Trophoblast cell (in vitro differentiated cells and primary cell): ENCODE measurements at regions not wholly inside any gene's neighbourhood (a gene's known extent, or its start where the extent isn't known, plus 50 kb on each side); places are given as distances from the start of the nearest gene placed in this dataset.

Source experiments
- DNase-seq, 2 donors: peaks; one replicate each; pipeline ENCODE4 v3.0.0-alpha.2; 2016
- H2AFZ ChIP-seq: 2 replicates; pipeline ENCODE4 v1.6.1; 2013; ENCODE audit warnings: low read length, moderate library complexity, mild to moderate bottlenecking; ENCODE audit not compliant: insufficient read depth, poor library complexity
- H2AK5ac ChIP-seq: 2 replicates; pipeline ENCODE4 v1.6.1; 2013; ENCODE audit warnings: mild to moderate bottlenecking, low read length
- H2BK120ac ChIP-seq: 2 replicates; pipeline ENCODE4 v1.6.1; 2013; ENCODE audit warnings: low read length, mild to moderate bottlenecking, moderate library complexity; ENCODE audit not compliant: insufficient read depth, poor library complexity
- H2BK12ac ChIP-seq: 2 replicates; pipeline ENCODE4 v1.6.1; 2013; ENCODE audit warnings: mild to moderate bottlenecking, low read length, moderate library complexity
- H2BK5ac ChIP-seq: 2 replicates; pipeline ENCODE4 v1.6.1; 2013; ENCODE audit warnings: low read length, low read depth, moderate library complexity, mild to moderate bottlenecking; ENCODE audit not compliant: poor library complexity
- H3K14ac ChIP-seq: 2 replicates; pipeline ENCODE4 v1.6.1; 2013; ENCODE audit warnings: mild to moderate bottlenecking, low read length
- H3K18ac ChIP-seq: 2 replicates; pipeline ENCODE4 v1.6.1; 2013; ENCODE audit warnings: mild to moderate bottlenecking, low read length
- H3K23ac ChIP-seq: 2 replicates; pipeline ENCODE4 v1.6.1; 2013; ENCODE audit warnings: low read length
- H3K27ac ChIP-seq: 2 replicates; pipeline ENCODE4 v1.5.1; 2013; ENCODE audit warnings: low read depth, mild to moderate bottlenecking, inconsistent platforms, low read length, moderate library complexity
- H3K27me3 ChIP-seq: 2 replicates; pipeline ENCODE4 v1.6.1; 2013; ENCODE audit warnings: inconsistent platforms, mild to moderate bottlenecking, low read length, moderate library complexity; ENCODE audit not compliant: insufficient read depth
- H3K36me3 ChIP-seq, 2 experiments: 1 replicate in 1 of 2; 2 replicates in 1 of 2; pipeline ENCODE4 v1.6.1; 2013; ENCODE audit warnings: low read length in 2 of 2, mild to moderate bottlenecking in 2 of 2, moderate library complexity in 1 of 2; ENCODE audit not compliant: insufficient read depth in 2 of 2, control insufficient read depth in 1 of 2
- H3K4ac ChIP-seq: 2 replicates; pipeline ENCODE4 v1.6.1; 2013; ENCODE audit warnings: low read depth, mild to moderate bottlenecking, low read length, moderate library complexity
- H3K4me1 ChIP-seq, 2 experiments: 1 replicate in 1 of 2; 2 replicates in 1 of 2; pipeline ENCODE4 v1.6.1; 2013; ENCODE audit warnings: low read length in 2 of 2, mild to moderate bottlenecking in 2 of 2, moderate library complexity in 1 of 2; ENCODE audit not compliant: insufficient read depth in 2 of 2, control insufficient read depth in 1 of 2
- H3K4me2 ChIP-seq: 2 replicates; pipeline ENCODE4 v1.6.1; 2013; ENCODE audit warnings: inconsistent platforms, mild to moderate bottlenecking, low read length, moderate library complexity
- H3K4me3 ChIP-seq: 2 replicates; pipeline ENCODE4 v1.5.1; 2013; ENCODE audit warnings: mild to moderate bottlenecking, low read depth, low read length, inconsistent platforms
- H3K79me1 ChIP-seq: one replicate; pipeline ENCODE4 v1.6.1; 2013; ENCODE audit warnings: low read length
- H3K79me2 ChIP-seq: 2 replicates; pipeline ENCODE4 v1.6.1; 2013; ENCODE audit warnings: low read length, mild to moderate bottlenecking; ENCODE audit not compliant: control insufficient read depth, insufficient read depth, poor library complexity
- H3K9ac ChIP-seq: 2 replicates; pipeline ENCODE4 v1.6.1; 2013; ENCODE audit warnings: mild to moderate bottlenecking, low read length
- H3K9me3 ChIP-seq: 2 replicates; pipeline ENCODE4 v1.6.1; 2013; ENCODE audit warnings: low read depth, mild to moderate bottlenecking, control low read depth, inconsistent platforms, low read length; ENCODE audit not compliant: insufficient read depth
- H4K12ac ChIP-seq: 2 replicates; pipeline ENCODE4 v1.6.1; 2013; ENCODE audit warnings: low read depth, mild to moderate bottlenecking, low read length, moderate library complexity
- H4K8ac ChIP-seq: 2 replicates; pipeline ENCODE4 v1.6.1; 2013; ENCODE audit warnings: low read depth, mild to moderate bottlenecking, low read length, moderate library complexity
- H4K91ac ChIP-seq: one replicate; pipeline ENCODE4 v1.6.1; 2013; ENCODE audit warnings: low read depth, mild to moderate bottlenecking, low read length, moderate library complexity
- WGBS: extraction: QIAGEN DNeasy Blood & Tissue Kit; methylation state at CpG from one replicate; pipeline ENCODE4 v1.1.7; 2013; ENCODE audit warnings: missing lambda C conversion rate; ENCODE audit not compliant: insufficient read length, insufficient coverage; ENCODE audit errors: extremely low coverage; 5-methylcytosine and 5-hydroxymethylcytosine counted together

DNA sequence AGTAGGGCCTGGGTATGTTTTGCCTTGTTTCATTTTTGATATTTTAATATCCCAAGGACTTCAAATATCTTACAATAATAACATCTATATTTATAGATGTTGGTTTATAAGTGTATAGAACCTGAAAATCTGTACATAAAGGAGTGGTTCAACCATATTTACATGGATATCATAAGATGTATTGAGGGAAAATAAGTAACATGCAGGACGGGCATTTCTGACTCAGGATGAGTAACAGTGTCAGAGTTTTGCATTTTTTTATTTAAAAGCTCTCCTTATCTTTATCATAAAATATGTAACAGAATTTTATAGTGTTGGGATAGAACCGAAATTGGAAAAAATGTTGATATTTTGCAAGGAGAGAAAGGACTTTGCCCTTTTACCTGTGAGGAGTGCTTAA is 1438.7 kb downstream of the REEP3 start:
- no peak for DNase-seq
- no peak overlapping the region for H4K12ac ChIP-seq
- no peaks in the 10 kb centered on the region for H3K79me1 ChIP-seq
- H3K79me2 ChIP-seq: no peaks in the 10 kb centered on the region
- no peak overlapping the region for H4K8ac ChIP-seq
- H3K4ac ChIP-seq: no peak overlapping the region
- H3K9me3 ChIP-seq: no peaks in the 10 kb centered on the region
- no peak overlapping the region for H2BK12ac ChIP-seq
- no peaks in the 10 kb centered on the region for H3K4me1 ChIP-seq
- H2AFZ ChIP-seq: no peak overlapping the region
- H3K27me3 ChIP-seq: no peaks in the 10 kb centered on the region
- H3K9ac ChIP-seq: no peak overlapping the region
- H2BK5ac ChIP-seq: no peak overlapping the region
- H2BK120ac ChIP-seq: no peak overlapping the region
- no peak overlapping the region for H3K4me2 ChIP-seq
- no CpG with 5 or more reads among the region's 2 CpGs for WGBS
- no peak overlapping the region for H3K14ac ChIP-seq
- no peak overlapping the region for H3K4me3 ChIP-seq
- H3K27ac ChIP-seq: no peak overlapping the region
- no peak overlapping the region for H3K18ac ChIP-seq
- H4K91ac ChIP-seq: no peak overlapping the region
- no peak overlapping the region for H2AK5ac ChIP-seq
- no peak overlapping the region for H3K23ac ChIP-seq
- no peaks in the 10 kb centered on the region for H3K36me3 ChIP-seq

DNA sequence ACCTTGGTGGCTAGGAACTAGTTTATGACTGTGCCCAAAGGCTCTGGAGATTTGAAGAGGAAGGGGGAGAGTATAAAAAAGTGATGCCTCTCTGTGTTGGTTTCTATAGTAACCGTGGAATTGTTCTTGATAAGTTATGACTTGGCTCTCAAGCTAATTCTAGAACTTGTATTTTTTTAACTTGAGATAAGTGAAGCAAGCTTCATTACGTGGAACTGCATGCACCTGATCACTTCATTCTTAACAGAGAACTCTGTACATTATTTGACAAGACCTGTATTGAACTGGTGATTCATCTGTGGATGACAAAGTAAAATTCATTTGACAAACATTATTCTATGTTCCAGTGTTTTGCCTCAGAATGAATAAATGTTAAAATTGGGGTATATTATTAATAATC is 1452.2 kb downstream of the REEP3 start:
- Histone ChIP-seq H3K27me3 (no peaks in the 10 kb centered on the region), H2BK120ac (no peak overlapping the region), H3K18ac (no peak overlapping the region), H4K91ac (no peak overlapping the region), H3K14ac (no peak overlapping the region), H3K36me3 (no peaks in the 10 kb centered on the region), H3K9ac (no peak overlapping the region), H3K4me2 (no peak overlapping the region), H4K8ac (no peak overlapping the region), H2BK12ac (no peak overlapping the region), H3K4me1 (no peaks in the 10 kb centered on the region), H3K79me2 (no peaks in the 10 kb centered on the region), H2AFZ (no peak overlapping the region), H3K23ac (no peak overlapping the region), H3K27ac (no peak overlapping the region), H3K4me3 (no peak overlapping the region), H3K79me1 (no peaks in the 10 kb centered on the region), H4K12ac (no peak overlapping the region), H3K9me3 (no peaks in the 10 kb centered on the region), H2BK5ac (no peak overlapping the region), H2AK5ac (no peak overlapping the region), H3K4ac (no peak overlapping the region)
- WGBS: no CpG with 5 or more reads among the region's 2 CpGs
- DNase-seq: no peak

DNA sequence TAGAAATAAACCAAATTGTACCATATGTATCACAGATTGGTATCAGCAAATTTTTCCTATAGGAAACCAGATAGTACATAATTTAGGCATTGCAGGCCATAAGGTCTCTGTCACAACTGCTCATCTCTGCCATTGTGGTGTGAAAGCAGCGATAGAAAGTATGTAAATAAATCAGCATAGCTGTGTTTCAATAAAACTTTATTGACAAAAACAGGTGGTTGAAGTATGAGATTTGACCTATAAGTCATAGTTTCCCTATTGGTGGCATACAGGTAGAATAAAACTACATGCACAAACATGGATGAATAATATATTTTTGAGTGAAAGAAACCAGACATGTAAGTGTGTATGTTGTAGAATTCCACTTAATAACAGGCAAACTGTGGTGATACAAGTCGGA is 1454.9 kb downstream of the REEP3 start:
- Histone ChIP-seq H2BK5ac (no peak overlapping the region), H2AK5ac (no peak overlapping the region), H3K9me3 (no peaks in the 10 kb centered on the region), H2AFZ (no peak overlapping the region), H3K4me2 (no peak overlapping the region), H3K18ac (no peak overlapping the region), H3K79me1 (no peaks in the 10 kb centered on the region), H3K4me1 (no peaks in the 10 kb centered on the region), H3K4me3 (no peak overlapping the region), H3K9ac (no peak overlapping the region), H3K79me2 (no peaks in the 10 kb centered on the region), H3K14ac (no peak overlapping the region), H4K8ac (no peak overlapping the region), H2BK12ac (no peak overlapping the region), H3K27ac (no peak overlapping the region), H3K4ac (no peak overlapping the region), H4K91ac (no peak overlapping the region), H2BK120ac (no peak overlapping the region), H3K23ac (no peak overlapping the region), H3K27me3 (no peaks in the 10 kb centered on the region), H4K12ac (no peak overlapping the region), H3K36me3 (no peaks in the 10 kb centered on the region)
- DNase-seq: no peak
- no CpG with 5 or more reads among the region's 2 CpGs for WGBS

DNA sequence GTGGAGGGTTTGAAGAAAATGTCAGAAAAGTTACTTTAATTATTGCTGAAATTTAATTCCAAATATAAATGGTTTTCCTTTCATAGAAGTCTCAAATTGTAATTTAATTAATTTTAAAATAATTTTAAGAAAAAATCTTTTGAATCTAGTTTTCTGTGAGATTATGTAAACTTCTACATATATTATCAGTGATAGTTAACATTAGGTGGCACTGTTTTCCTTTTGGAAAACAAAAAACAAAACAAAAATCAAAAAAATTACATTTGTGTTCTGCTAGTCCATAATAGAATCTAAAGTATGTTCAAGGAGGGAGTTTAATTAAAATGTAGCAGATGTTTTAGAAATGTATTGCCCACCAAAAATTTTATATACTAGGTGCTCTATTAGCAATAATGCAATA is 1456.7 kb downstream of the REEP3 start:
- Histone ChIP-seq H3K23ac (no peak overlapping the region), H3K18ac (no peak overlapping the region), H3K4me1 (no peaks in the 10 kb centered on the region), H3K79me2 (no peaks in the 10 kb centered on the region), H3K4ac (no peak overlapping the region), H3K79me1 (no peaks in the 10 kb centered on the region), H4K12ac (no peak overlapping the region), H3K4me3 (no peak overlapping the region), H2BK5ac (no peak overlapping the region), H2BK120ac (no peak overlapping the region), H3K36me3 (no peaks in the 10 kb centered on the region), H2AFZ (no peak overlapping the region), H3K9ac (no peak overlapping the region), H3K14ac (no peak overlapping the region), H2BK12ac (no peak overlapping the region), H4K8ac (no peak overlapping the region), H3K27ac (no peak overlapping the region), H3K9me3 (no peaks in the 10 kb centered on the region), H3K4me2 (no peak overlapping the region), H4K91ac (no peak overlapping the region), H2AK5ac (no peak overlapping the region), H3K27me3 (no peaks in the 10 kb centered on the region)
- DNase-seq: no peak

DNA sequence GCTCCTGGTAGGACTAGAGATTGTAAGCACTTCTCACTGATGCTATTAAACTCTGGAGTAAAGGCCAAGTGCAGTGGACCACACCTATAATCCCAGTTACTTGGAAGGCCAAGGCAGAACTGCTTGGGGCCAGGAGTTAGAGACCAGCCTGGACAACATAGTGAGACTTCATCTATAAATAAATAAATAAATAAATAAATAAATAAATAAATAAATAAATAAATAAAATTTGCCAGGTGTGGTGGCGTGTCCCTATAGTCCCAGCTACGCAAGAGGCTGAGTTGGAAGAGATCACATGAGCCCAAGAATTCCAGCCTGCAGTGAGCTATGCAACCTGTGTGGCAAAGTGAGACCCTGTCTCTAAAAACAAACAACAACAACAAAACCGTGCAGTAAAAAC is 1475.7 kb downstream of the REEP3 start:
- no peaks in the 10 kb centered on the region for H3K27me3 ChIP-seq
- no peaks in the 10 kb centered on the region for H3K79me1 ChIP-seq
- no peak overlapping the region for H3K27ac ChIP-seq
- H2AFZ ChIP-seq: no peak overlapping the region
- H3K4me3 ChIP-seq: no peak overlapping the region
- no peak for DNase-seq
- H2BK5ac ChIP-seq: no peak overlapping the region
- no peak overlapping the region for H3K4me2 ChIP-seq
- H2BK12ac ChIP-seq: no peak overlapping the region
- H4K12ac ChIP-seq: no peak overlapping the region
- no peaks in the 10 kb centered on the region for H3K4me1 ChIP-seq
- H4K91ac ChIP-seq: no peak overlapping the region
- H2BK120ac ChIP-seq: no peak overlapping the region
- no peak overlapping the region for H2AK5ac ChIP-seq
- no peak overlapping the region for H3K23ac ChIP-seq
- no peak overlapping the region for H4K8ac ChIP-seq
- H3K18ac ChIP-seq: no peak overlapping the region
- no peaks in the 10 kb centered on the region for H3K9me3 ChIP-seq
- no peaks in the 10 kb centered on the region for H3K36me3 ChIP-seq
- WGBS: no CpG with 5 or more reads among the region's 3 CpGs
- no peak overlapping the region for H3K14ac ChIP-seq
- no peak overlapping the region for H3K9ac ChIP-seq
- no peaks in the 10 kb centered on the region for H3K79me2 ChIP-seq
- no peak overlapping the region for H3K4ac ChIP-seq
